H1 (cell line): ENCODE measurements at regions not wholly inside any gene's neighbourhood (a gene's known extent, or its start where the extent isn't known, plus 50 kb on each side); places are given as distances from the start of the nearest gene placed in this dataset.

ENCODE experiments used
- ATF3 ChIP-seq: IDR thresholded peaks from 2 replicates; pipeline ENCODE4 v1.6.1; 2011; ENCODE audit warnings: low read depth, mild to moderate bottlenecking, low read length; ENCODE audit not compliant: insufficient read depth
- CHD2 ChIP-seq: IDR thresholded peaks from 2 replicates; pipeline ENCODE4 v1.6.1; 2012; ENCODE audit warnings: low read length, improper control_type of control experiment
- CTBP2 ChIP-seq: IDR thresholded peaks from 2 replicates; pipeline ENCODE4 v1.7.0; 2011; ENCODE audit warnings: borderline replicate concordance, mild to moderate bottlenecking, moderate library complexity, mixed read lengths, low read length; ENCODE audit not compliant: insufficient read depth, insufficient read length
- GTF2F1 ChIP-seq: IDR thresholded peaks from 2 replicates; pipeline ENCODE4 v1.6.1; 2012; ENCODE audit warnings: low read depth, low read length, improper control_type of control experiment, borderline replicate concordance
- HDAC6 ChIP-seq: IDR thresholded peaks from one replicate; pipeline ENCODE4 v1.7.1; 2012; ENCODE audit warnings: low read depth, mild to moderate bottlenecking, inconsistent platforms, low read length, moderate library complexity
- KDM1A ChIP-seq: fragments of 200-600, 300-600 bp; sonication (generic); IDR thresholded peaks from 2 replicates; pipeline ENCODE4 v1.7.1; 2016; ENCODE audit warnings: mild to moderate bottlenecking, low read length, borderline replicate concordance
- SP1 ChIP-seq: IDR thresholded peaks from 2 replicates; pipeline ENCODE4 v1.6.1; 2011; ENCODE audit warnings: low read depth, low read length
- TAF1 ChIP-seq: IDR thresholded peaks from 2 replicates; pipeline ENCODE4 v1.6.1; 2011; ENCODE audit warnings: mild to moderate bottlenecking, low read depth, low read length
- USF2 ChIP-seq: IDR thresholded peaks from 2 replicates; pipeline ENCODE4 v1.6.1; 2011; ENCODE audit warnings: low read length, improper control_type of control experiment
- TF ChIP-seq, protein P1 (sequence below): fragments of 300-600 bp; sonication (generic); IDR thresholded peaks from 2 replicates; pipeline ENCODE4 v1.7.1; 2012; ENCODE audit warnings: low read length, moderate library complexity, mild to moderate bottlenecking, inconsistent platforms; ENCODE audit not compliant: insufficient replicate concordance

DNA sequence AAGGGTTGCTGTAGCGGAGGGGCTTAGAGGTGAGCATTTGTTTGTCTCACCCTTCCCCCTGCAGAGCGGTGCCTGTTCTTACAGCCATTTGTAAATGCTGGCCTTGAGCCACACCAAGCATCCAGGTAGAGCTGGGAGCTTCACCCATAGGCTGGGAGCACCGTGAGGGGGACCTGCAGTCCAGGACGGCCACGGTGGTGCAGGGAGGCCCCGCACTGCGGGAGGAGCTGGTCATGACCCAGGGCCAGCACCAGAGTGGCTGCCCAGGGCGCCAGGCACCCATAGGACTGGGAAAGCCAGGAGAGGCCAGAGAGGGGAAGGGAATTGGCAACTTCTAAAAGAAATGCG lies 197.3 kb upstream of the ADAMTS16 start (continued):
- TF ChIP-seq, protein P1, sequence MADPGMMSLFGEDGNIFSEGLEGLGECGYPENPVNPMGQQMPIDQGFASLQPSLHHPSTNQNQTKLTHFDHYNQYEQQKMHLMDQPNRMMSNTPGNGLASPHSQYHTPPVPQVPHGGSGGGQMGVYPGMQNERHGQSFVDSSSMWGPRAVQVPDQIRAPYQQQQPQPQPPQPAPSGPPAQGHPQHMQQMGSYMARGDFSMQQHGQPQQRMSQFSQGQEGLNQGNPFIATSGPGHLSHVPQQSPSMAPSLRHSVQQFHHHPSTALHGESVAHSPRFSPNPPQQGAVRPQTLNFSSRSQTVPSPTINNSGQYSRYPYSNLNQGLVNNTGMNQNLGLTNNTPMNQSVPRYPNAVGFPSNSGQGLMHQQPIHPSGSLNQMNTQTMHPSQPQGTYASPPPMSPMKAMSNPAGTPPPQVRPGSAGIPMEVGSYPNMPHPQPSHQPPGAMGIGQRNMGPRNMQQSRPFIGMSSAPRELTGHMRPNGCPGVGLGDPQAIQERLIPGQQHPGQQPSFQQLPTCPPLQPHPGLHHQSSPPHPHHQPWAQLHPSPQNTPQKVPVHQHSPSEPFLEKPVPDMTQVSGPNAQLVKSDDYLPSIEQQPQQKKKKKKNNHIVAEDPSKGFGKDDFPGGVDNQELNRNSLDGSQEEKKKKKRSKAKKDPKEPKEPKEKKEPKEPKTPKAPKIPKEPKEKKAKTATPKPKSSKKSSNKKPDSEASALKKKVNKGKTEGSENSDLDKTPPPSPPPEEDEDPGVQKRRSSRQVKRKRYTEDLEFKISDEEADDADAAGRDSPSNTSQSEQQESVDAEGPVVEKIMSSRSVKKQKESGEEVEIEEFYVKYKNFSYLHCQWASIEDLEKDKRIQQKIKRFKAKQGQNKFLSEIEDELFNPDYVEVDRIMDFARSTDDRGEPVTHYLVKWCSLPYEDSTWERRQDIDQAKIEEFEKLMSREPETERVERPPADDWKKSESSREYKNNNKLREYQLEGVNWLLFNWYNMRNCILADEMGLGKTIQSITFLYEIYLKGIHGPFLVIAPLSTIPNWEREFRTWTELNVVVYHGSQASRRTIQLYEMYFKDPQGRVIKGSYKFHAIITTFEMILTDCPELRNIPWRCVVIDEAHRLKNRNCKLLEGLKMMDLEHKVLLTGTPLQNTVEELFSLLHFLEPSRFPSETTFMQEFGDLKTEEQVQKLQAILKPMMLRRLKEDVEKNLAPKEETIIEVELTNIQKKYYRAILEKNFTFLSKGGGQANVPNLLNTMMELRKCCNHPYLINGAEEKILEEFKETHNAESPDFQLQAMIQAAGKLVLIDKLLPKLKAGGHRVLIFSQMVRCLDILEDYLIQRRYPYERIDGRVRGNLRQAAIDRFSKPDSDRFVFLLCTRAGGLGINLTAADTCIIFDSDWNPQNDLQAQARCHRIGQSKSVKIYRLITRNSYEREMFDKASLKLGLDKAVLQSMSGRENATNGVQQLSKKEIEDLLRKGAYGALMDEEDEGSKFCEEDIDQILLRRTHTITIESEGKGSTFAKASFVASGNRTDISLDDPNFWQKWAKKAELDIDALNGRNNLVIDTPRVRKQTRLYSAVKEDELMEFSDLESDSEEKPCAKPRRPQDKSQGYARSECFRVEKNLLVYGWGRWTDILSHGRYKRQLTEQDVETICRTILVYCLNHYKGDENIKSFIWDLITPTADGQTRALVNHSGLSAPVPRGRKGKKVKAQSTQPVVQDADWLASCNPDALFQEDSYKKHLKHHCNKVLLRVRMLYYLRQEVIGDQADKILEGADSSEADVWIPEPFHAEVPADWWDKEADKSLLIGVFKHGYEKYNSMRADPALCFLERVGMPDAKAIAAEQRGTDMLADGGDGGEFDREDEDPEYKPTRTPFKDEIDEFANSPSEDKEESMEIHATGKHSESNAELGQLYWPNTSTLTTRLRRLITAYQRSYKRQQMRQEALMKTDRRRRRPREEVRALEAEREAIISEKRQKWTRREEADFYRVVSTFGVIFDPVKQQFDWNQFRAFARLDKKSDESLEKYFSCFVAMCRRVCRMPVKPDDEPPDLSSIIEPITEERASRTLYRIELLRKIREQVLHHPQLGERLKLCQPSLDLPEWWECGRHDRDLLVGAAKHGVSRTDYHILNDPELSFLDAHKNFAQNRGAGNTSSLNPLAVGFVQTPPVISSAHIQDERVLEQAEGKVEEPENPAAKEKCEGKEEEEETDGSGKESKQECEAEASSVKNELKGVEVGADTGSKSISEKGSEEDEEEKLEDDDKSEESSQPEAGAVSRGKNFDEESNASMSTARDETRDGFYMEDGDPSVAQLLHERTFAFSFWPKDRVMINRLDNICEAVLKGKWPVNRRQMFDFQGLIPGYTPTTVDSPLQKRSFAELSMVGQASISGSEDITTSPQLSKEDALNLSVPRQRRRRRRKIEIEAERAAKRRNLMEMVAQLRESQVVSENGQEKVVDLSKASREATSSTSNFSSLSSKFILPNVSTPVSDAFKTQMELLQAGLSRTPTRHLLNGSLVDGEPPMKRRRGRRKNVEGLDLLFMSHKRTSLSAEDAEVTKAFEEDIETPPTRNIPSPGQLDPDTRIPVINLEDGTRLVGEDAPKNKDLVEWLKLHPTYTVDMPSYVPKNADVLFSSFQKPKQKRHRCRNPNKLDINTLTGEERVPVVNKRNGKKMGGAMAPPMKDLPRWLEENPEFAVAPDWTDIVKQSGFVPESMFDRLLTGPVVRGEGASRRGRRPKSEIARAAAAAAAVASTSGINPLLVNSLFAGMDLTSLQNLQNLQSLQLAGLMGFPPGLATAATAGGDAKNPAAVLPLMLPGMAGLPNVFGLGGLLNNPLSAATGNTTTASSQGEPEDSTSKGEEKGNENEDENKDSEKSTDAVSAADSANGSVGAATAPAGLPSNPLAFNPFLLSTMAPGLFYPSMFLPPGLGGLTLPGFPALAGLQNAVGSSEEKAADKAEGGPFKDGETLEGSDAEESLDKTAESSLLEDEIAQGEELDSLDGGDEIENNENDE, result no peak
- no peak for TF ChIP-seq ATF3
- no peak for TF ChIP-seq CTBP2
- TF ChIP-seq TAF1, result no peak
- TF ChIP-seq SP1, result no peak
- TF ChIP-seq CHD2, result no peak
- no peak for TF ChIP-seq HDAC6
- no peak for TF ChIP-seq GTF2F1
- TF ChIP-seq KDM1A, result no peak
- no peak for TF ChIP-seq USF2
